IMR-90 (cell line): ENCODE measurements at regions not wholly inside any gene's neighbourhood (a gene's known extent, or its start where the extent isn't known, plus 50 kb on each side); places are given as distances from the start of the nearest gene placed in this dataset.

Experiments used
- ATAC-seq: fragments of 200-7000 bp; cut with Tn5 transposase; 2 replicates; pipeline ENCODE4 v1.9.1; 2020; ENCODE audit warnings: low read depth, mild to moderate bottlenecking, moderate library complexity
- BruUV-seq: library from RNA; stranded (reverse); fragments of 400-500 nt; replicated peaks from 2 replicates; lab custom pipeline; 2021; lab: Mats Ljungman, UMichigan
- CTCF ChIA-PET: fragments of 300-600 bp; formaldehyde crosslinking; extraction: SDS; loops from one replicate; lab custom pipeline; 2021; ENCODE audit warnings: antibody characterized with exemption; lab: Yijun Ruan, JAX
- POLR2A ChIA-PET: fragments of 300-600 bp; sonication (Branson Sonifier 250); formaldehyde crosslinking; loops from one replicate; lab custom pipeline; 2022; ENCODE audit warnings: antibody characterized with exemption; ENCODE audit not compliant: unreplicated experiment; lab: Charles Lee
- DNase-seq: peaks from one replicate; pipeline ENCODE4 v3.0.0; 2013
- H2AFZ ChIP-seq: replicated peaks from 2 replicates; pipeline ENCODE3; 2013; ENCODE audit warnings: low read length, mild to moderate bottlenecking; ENCODE audit not compliant: poor library complexity
- H2AK5ac ChIP-seq: 2 replicates; pipeline ENCODE4 v1.6.1; 2013; ENCODE audit warnings: low read depth, low read length, inconsistent platforms
- H2AK9ac ChIP-seq: replicated peaks from 2 replicates; pipeline ENCODE3; 2013; ENCODE audit warnings: mild to moderate bottlenecking, low read depth, low read length, moderate library complexity; ENCODE audit not compliant: poor library complexity
- H2BK120ac ChIP-seq: 2 replicates; pipeline ENCODE4 v1.6.1; 2013; ENCODE audit warnings: low read depth, low read length, inconsistent platforms
- H2BK15ac ChIP-seq: 3 replicates; pipeline ENCODE4 v1.6.1; 2013; ENCODE audit warnings: low read depth, low read length, inconsistent platforms
- H2BK20ac ChIP-seq: 2 replicates; pipeline ENCODE4 v1.6.1; 2013; ENCODE audit warnings: low read depth, mild to moderate bottlenecking, inconsistent platforms, low read length, moderate library complexity
- H2BK5ac ChIP-seq: 2 replicates; pipeline ENCODE4 v1.6.1; 2013; ENCODE audit warnings: mild to moderate bottlenecking, low read depth, low read length, inconsistent platforms; ENCODE audit not compliant: poor library complexity, severe bottlenecking
- H3K14ac ChIP-seq: replicated peaks from 2 replicates; pipeline ENCODE4 v1.6.1; 2013; ENCODE audit warnings: low read depth, low read length, inconsistent platforms
- H3K18ac ChIP-seq: 2 replicates; pipeline ENCODE4 v1.6.1; 2013; ENCODE audit warnings: low read depth, low read length, control low read depth
- H3K23ac ChIP-seq: 2 replicates; pipeline ENCODE4 v1.6.1; 2013; ENCODE audit warnings: low read depth, low read length, inconsistent platforms
- H3K27ac ChIP-seq: 2 replicates; pipeline ENCODE4 v1.5.1; 2013; ENCODE audit warnings: mild to moderate bottlenecking, control low read depth, low read length; ENCODE audit not compliant: insufficient read depth
- H3K27me3 ChIP-seq: 2 replicates; pipeline ENCODE4 v1.6.1; 2013; ENCODE audit warnings: low read length; ENCODE audit not compliant: control insufficient read depth, insufficient read depth
- H3K36me3 ChIP-seq: 2 replicates; pipeline ENCODE4 v1.6.1; 2013; ENCODE audit warnings: low read length, mixed read lengths; ENCODE audit not compliant: control insufficient read depth, insufficient read depth
- H3K4ac ChIP-seq: 2 replicates; pipeline ENCODE4 v1.6.1; 2013; ENCODE audit warnings: low read depth, low read length, inconsistent platforms
- H3K4me1 ChIP-seq: 2 replicates; pipeline ENCODE4 v1.6.1; 2013; ENCODE audit warnings: low read length, mixed read lengths; ENCODE audit not compliant: control insufficient read depth, insufficient read depth
- H3K4me2 ChIP-seq: 2 replicates; pipeline ENCODE4 v1.6.1; 2013; ENCODE audit warnings: low read depth, mild to moderate bottlenecking, control low read depth, low read length, moderate library complexity
- H3K4me3 ChIP-seq: 2 replicates; pipeline ENCODE4 v1.5.1; 2013; ENCODE audit warnings: low read depth, mild to moderate bottlenecking, control low read depth, low read length, moderate library complexity; ENCODE audit not compliant: insufficient read depth
- H3K56ac ChIP-seq: 2 replicates; pipeline ENCODE4 v1.6.1; 2013; ENCODE audit warnings: low read length, inconsistent platforms; ENCODE audit not compliant: insufficient read depth; ENCODE audit errors: extremely low read depth
- H3K79me1 ChIP-seq, 2 experiments: 2 replicates each; pipeline ENCODE4 v1.6.1; 2013; ENCODE audit warnings: low read length in 2 of 2, inconsistent platforms in 1 of 2, low read depth in 1 of 2
- H3K9ac ChIP-seq: 2 replicates; pipeline ENCODE4 v1.6.1; 2013; ENCODE audit warnings: low read depth, low read length, control low read depth
- H3K9me1 ChIP-seq: 2 replicates; pipeline ENCODE4 v1.6.1; 2013; ENCODE audit warnings: low read length, inconsistent platforms; ENCODE audit not compliant: insufficient read depth
- H3K9me3 ChIP-seq: 2 replicates; pipeline ENCODE4 v1.6.1; 2013; ENCODE audit warnings: low read length; ENCODE audit not compliant: control insufficient read depth, insufficient read depth
- H4K20me1 ChIP-seq: 2 replicates; pipeline ENCODE4 v1.6.1; 2013; ENCODE audit warnings: low read length, inconsistent platforms; ENCODE audit not compliant: insufficient read depth
- H4K5ac ChIP-seq: 2 replicates; pipeline ENCODE4 v1.6.1; 2013; ENCODE audit warnings: mild to moderate bottlenecking, low read depth, low read length, control low read depth
- H4K8ac ChIP-seq, 2 experiments: 2 replicates each; pipeline ENCODE4 v1.6.1; 2013; ENCODE audit warnings: low read depth in 2 of 2, low read length in 2 of 2, control low read depth in 1 of 2, inconsistent platforms in 1 of 2
- H4K91ac ChIP-seq: 2 replicates; pipeline ENCODE4 v1.6.1; 2013; ENCODE audit warnings: low read depth, low read length, inconsistent platforms; ENCODE audit not compliant: insufficient read depth
- BHLHE40 ChIP-seq: fragments of 150-350 bp; IDR thresholded peaks from 2 replicates; pipeline ENCODE4 v1.6.1; 2016; ENCODE audit warnings: mild to moderate bottlenecking, low read depth, low read length
- CEBPB ChIP-seq: IDR thresholded peaks from 2 replicates; pipeline ENCODE4 v1.6.1; 2012; ENCODE audit warnings: low read depth, low read length, improper control_type of control experiment
- CHD1 ChIP-seq: IDR thresholded peaks from 2 replicates; pipeline ENCODE4 v1.6.1; 2012; ENCODE audit warnings: low read depth, low read length, improper control_type of control experiment
- CTCF ChIP-seq: conservative IDR thresholded peaks from 2 replicates; pipeline ENCODE4 v1.5.1; 2012; ENCODE audit warnings: mild to moderate bottlenecking, low read depth, low read length, improper control_type of control experiment
- FOS ChIP-seq: fragments of 150-350 bp; IDR thresholded peaks from 2 replicates; pipeline ENCODE4 v1.6.1; 2016; ENCODE audit warnings: low read depth, low read length
- MAFK ChIP-seq: IDR thresholded peaks from 2 replicates; pipeline ENCODE4 v1.6.1; 2012; ENCODE audit warnings: low read depth, low read length, improper control_type of control experiment
- MAZ ChIP-seq: IDR thresholded peaks from 2 replicates; pipeline ENCODE4 v1.6.1; 2012; ENCODE audit warnings: low read depth, mild to moderate bottlenecking, low read length, improper control_type of control experiment, moderate library complexity, borderline replicate concordance
- MXI1 ChIP-seq: IDR thresholded peaks from 2 replicates; pipeline ENCODE4 v1.6.1; 2012; ENCODE audit warnings: low read depth, mild to moderate bottlenecking, low read length, moderate library complexity, borderline replicate concordance
- NFE2L2 ChIP-seq: fragments of 150-350 bp; IDR thresholded peaks from 2 replicates; pipeline ENCODE4 v1.6.1; 2016; ENCODE audit warnings: low read depth, mild to moderate bottlenecking, low read length
- POLR2A ChIP-seq: IDR thresholded peaks from 2 replicates; pipeline ENCODE4 v1.6.1; 2012; ENCODE audit warnings: mild to moderate bottlenecking, low read depth, low read length
- RAD21 ChIP-seq: IDR thresholded peaks from 2 replicates; pipeline ENCODE4 v1.6.1; 2012; ENCODE audit warnings: low read length, improper control_type of control experiment
- RCOR1 ChIP-seq: IDR thresholded peaks from 2 replicates; pipeline ENCODE4 v1.6.1; 2012; ENCODE audit warnings: mild to moderate bottlenecking, low read length, improper control_type of control experiment; ENCODE audit not compliant: insufficient replicate concordance
- RFX5 ChIP-seq: IDR thresholded peaks from 2 replicates; pipeline ENCODE4 v1.8.0; 2012; ENCODE audit warnings: low read depth, mild to moderate bottlenecking, low read length, moderate library complexity
- SMC3 ChIP-seq: fragments of 150-350 bp; IDR thresholded peaks from 2 replicates; pipeline ENCODE4 v1.6.1; 2016; ENCODE audit warnings: low read depth, mild to moderate bottlenecking, antibody characterized with exemption, low read length, moderate library complexity
- WGBS, 2 experiments: methylation state at CpG; one replicate each; pipeline versions ENCODE4 v1.1.5 to v1.1.7; 2013; ENCODE audit warnings: missing lambda C conversion rate in 2 of 2; ENCODE audit not compliant: insufficient read length in 1 of 2; ENCODE audit errors: extremely low coverage in 2 of 2; 5-methylcytosine and 5-hydroxymethylcytosine counted together
- dilution Hi-C: fragments of 300-500 bp; cut with HindIII; formaldehyde crosslinking; loops from one replicate; pipeline ENCODE4 v1.14.3; 2018; ENCODE audit warnings: low sequenced_read_pairs; ENCODE audit not compliant: unreplicated experiment
- in situ Hi-C: fragments of 300-500 bp; cut with MboI; formaldehyde crosslinking; loops from 3 replicates; pipeline ENCODE4 v1.14.3; 2019; ENCODE audit warnings: low sequenced_read_pairs, inconsistent platforms, mixed read lengths
- intact Hi-C: fragments of 100-400 bp; cut with micrococcal nuclease; formaldehyde crosslinking; loops from 2 replicates; pipeline ENCODE4 v1.10.0; 2022
- TF ChIP-seq, protein P1 (sequence below): fragments of 150-350 bp; IDR thresholded peaks from 2 replicates; pipeline ENCODE4 v1.6.1; 2016; ENCODE audit warnings: low read depth, mild to moderate bottlenecking, low read length, moderate library complexity, borderline replicate concordance
- TF ChIP-seq, protein P2 (sequence below): fragments of 150-350 bp; IDR thresholded peaks from 2 replicates; pipeline ENCODE4 v1.6.1; 2017; ENCODE audit warnings: mild to moderate bottlenecking, antibody characterized with exemption, low read length, low read depth

- Histone ChIP-seq H3K9me3 (no peaks in the 10 kb centered on the region), H2BK15ac (no peak overlapping the region), H3K23ac (no peak overlapping the region), H3K4me3 (no peak overlapping the region), H2AFZ (no peak overlapping the region), H3K9ac (no peak overlapping the region), H3K27me3 (no peaks in the 10 kb centered on the region), H3K14ac (no peak overlapping the region), H3K36me3 (no peaks in the 10 kb centered on the region), H2AK5ac (no peak overlapping the region), H3K27ac (no peak overlapping the region), H4K5ac (no peak overlapping the region), H3K18ac (no peak overlapping the region), H2BK5ac (no peak overlapping the region), H2BK120ac (no peak overlapping the region), H3K4me1 (no peaks in the 10 kb centered on the region), H4K91ac (no peak overlapping the region), H3K4me2 (no peak overlapping the region), H3K9me1 (no peaks in the 10 kb centered on the region), H4K20me1 (no peaks in the 10 kb centered on the region), H3K79me1 (no peaks in the 10 kb centered on the region), H4K8ac (no peak overlapping the region), H2BK20ac (no peak overlapping the region), H3K56ac (no peak overlapping the region), H3K4ac (no peak overlapping the region), H2AK9ac (no peak overlapping the region)
- DNase-seq (no peak), ATAC-seq (no peak)
- TF ChIP-seq, protein P1, sequence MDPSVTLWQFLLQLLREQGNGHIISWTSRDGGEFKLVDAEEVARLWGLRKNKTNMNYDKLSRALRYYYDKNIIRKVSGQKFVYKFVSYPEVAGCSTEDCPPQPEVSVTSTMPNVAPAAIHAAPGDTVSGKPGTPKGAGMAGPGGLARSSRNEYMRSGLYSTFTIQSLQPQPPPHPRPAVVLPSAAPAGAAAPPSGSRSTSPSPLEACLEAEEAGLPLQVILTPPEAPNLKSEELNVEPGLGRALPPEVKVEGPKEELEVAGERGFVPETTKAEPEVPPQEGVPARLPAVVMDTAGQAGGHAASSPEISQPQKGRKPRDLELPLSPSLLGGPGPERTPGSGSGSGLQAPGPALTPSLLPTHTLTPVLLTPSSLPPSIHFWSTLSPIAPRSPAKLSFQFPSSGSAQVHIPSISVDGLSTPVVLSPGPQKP: no peak
- TF ChIP-seq RCOR1 (no peak), CEBPB (no peak), BHLHE40 (no peak), SMC3 (no peak), NFE2L2 (no peak), MAZ (no peak), POLR2A (no peak), MAFK (no peak), FOS (no peak), MXI1 (no peak), CTCF (no peak), RAD21 (no peak), RFX5 (no peak), CHD1 (no peak)
- TF ChIP-seq, protein P2, sequence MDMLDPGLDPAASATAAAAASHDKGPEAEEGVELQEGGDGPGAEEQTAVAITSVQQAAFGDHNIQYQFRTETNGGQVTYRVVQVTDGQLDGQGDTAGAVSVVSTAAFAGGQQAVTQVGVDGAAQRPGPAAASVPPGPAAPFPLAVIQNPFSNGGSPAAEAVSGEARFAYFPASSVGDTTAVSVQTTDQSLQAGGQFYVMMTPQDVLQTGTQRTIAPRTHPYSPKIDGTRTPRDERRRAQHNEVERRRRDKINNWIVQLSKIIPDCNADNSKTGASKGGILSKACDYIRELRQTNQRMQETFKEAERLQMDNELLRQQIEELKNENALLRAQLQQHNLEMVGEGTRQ: no peak
- ChIA-PET CTCF (no interaction called here), POLR2A (no interaction called here)
- in situ Hi-C loops (no loop called here), intact Hi-C loops (no loop called here), dilution Hi-C loops (no loop called here)
- WGBS, 2 experiments: 0% methylated on average over 1 of the region's 4 CpGs; no CpG with 5 or more reads in 1 of the 2 experiments
- no TSS peak for BruUV-seq
Observed at GRCh38 chr2:59463426-59463825, 1090.0 kb downstream of the BCL11A start.
